ENCODE measurements at regions not wholly inside any gene's neighbourhood (a gene's known extent, or its start where the extent isn't known, plus 50 kb on each side); places are given as distances from the start of the nearest gene placed in this dataset.

DNA sequence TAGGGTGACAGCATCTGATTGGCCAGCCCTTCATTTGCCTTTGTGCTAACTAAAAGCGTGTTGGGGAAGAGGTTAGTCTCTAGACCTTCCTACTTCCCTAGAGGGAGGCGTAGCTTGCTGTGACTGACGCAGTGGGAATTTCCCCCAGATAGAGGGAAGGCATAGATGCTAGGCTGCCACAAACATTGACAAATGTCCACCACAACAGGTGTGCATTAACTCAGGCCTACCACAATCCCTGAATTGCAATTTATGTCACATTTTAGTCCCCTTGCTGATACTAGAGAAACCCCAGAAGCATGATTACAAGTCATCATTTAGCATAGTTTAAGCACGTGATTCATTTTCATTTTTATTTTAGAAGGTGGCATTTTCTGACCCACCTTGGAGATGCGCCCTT lies 76.3 kb upstream of the WSB1 start:
- DNase-seq = no peak

DNA sequence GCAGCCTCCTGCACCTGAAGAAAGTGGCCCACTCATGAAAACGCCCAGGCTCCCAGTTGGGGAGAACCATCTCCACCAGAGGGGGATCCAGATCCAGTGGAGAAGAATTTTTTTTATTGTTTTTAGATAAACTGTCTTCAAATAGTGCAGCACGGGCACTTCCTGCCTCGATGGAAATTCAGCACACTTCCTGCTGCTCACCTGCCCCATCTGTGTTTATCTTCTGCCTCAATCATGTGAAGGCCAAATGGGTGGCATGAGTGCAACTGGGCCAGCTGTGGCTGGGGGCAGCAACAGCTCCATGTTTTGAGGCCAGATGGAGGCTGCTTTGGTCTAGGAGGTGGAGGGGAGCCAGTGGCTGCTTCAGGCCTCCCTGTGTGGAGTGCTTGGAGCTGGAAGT lies 75.9 kb upstream of the WSB1 start:
- no peak for DNase-seq

GRCh38 chr17:27218719-27219488 lies 75.0 kb upstream of the WSB1 start:
- DNase-seq = no peak

DNA sequence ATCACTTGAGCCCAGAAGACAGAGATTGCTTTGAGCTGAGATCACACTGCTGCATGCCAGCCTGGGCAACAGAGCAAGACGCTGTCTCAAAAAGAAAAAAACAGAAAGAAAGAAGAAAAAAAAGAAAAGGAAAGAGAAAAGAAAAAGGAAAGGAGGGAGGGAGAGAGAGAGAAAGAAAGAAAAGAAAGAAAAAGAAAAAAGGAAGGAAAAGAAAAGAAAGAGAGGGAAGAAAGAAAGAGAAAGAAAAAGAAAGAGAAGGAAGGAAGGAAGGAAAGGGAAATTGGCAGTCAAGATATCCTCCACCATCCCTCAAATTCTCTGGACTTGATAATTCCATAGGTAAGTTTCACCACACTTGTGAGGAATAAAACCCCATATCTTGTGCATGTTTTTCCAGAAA lies 71.4 kb upstream of the WSB1 start:
- no peak for DNase-seq

- no peak for DNase-seq
Observed at GRCh38 chr17:27224526-27225315, 69.2 kb upstream of the WSB1 start.

DNA sequence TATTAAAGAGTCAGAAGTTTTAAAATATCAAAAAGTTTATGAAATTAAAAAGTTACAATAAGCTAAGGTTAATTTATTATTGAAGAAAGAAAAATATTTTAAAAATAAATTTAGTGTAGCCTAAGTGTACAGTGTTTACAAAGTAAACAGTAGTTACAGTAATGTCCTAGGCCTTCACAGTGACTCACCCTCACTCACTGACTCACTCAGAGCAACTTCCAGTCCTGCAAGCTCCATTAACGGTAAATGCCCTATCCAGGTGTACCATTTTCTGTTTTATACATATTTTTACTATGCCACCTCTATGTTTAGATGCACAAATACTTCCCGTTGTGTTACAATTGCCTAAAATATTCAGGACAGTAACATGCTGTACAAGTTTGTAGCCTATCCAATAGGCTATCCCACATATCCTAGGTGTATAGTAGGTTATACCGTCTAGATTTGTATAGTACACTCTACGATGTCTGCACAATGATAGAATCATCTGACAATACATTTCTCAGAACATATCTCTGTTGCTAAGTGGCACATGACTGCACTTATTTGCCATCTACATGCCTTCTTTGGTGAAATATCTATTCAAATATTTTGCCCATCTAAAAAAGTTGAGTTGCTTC lies 67.2 kb upstream of the WSB1 start:
- DNase-seq = no peak

DNA sequence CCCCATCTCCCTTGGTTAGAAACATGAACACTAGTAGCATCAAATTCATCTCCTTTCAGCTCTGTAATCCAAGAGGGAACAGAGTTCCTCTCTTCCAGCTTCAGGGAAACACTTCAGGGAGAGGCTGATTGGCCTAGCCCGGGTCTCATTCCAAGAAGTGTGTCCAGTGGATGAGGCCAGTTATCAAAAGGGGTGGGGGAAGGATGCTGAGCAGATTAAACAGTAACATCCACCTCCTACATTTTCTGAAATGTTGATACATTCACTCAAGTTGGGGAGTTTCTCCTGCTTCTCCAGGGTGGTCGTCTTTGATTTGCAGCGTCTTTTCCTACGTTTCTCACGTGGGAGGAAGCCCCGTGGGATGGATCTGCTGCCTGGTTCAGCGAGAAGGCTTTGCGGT lies 62.9 kb upstream of the WSB1 start:
- no peak for DNase-seq

- no peak for DNase-seq
Observed at GRCh38 chr17:27232328-27232727, 61.6 kb upstream of the WSB1 start.

- DNase-seq = no peak
Observed at GRCh38 chr17:27233059-27233458, 60.9 kb upstream of the WSB1 start.

GRCh38 chr17:27233776-27234175 lies 60.1 kb upstream of the WSB1 start:
- no peak for DNase-seq

DNA sequence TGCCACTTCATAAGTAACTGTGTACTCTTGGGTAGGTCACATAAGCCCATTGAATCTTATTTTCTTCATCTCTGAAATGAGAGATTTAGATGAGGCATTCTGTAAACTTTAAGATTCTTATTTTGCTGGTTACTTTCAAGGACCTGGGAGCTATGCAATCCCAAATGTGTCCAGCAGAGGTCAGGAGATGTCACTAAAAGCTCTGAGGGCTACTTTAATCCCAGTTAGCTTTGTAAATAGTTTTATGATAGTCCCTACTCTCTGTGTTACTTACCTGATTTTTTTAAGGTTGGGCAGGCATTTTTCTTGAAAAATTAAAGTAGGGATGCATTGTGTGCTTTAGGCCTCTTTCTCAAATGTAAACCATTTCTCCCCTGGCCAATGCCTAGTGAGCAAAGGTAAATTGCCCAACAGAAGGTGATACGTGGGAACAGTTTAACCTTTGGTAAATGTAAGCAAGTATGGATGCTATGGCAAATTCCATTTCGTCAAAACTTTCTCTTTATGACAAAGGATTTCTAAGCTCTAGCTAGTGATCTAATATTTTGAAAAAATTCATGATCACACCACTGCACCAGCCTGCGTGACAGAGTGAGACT lies 57.1 kb upstream of the WSB1 start:
- DNase-seq = no peak

GRCh38 chr17:27237890-27238289 lies 56.0 kb upstream of the WSB1 start:
- DNase-seq = no peak

GRCh38 chr17:27239046-27239445 lies 54.9 kb upstream of the WSB1 start:
- DNase-seq = no peak

- DNase-seq = no peak
Observed at GRCh38 chr17:27239584-27239983, 54.3 kb upstream of the WSB1 start.

DNA sequence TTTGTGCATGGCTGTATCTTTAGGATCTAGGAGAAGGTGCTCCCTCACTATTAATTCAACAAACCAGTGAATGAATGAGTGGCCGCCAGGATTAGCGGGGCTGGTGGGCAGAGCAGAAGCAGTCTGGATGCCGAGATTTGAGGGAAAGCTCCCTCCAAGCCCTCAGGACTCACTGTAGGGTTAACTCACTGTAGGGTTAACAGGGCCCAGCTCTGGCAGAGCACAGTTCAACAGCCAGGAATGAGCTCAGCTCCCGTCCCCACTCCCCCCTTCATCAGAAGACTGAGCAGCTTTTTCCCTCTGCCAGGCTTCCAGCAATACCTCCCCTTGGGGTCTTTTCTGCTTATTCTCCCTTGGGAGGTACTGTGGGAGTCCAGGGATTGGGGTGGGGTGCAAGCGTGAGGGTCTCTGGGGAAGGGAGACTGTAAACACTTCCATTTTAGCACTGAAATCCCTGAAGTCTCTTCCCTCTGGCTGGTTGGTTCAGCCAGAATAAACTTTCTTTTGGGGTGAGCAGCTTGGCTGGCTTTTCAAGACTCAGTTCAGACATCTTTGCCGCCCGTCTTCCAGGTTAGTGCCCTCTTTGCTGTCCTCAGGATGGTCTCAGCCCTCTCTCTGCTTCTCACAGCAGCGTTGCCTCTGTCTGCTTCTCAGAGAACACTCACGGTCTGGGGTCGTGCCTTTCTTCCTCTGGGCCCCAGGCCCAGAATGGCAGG lies 53.7 kb upstream of the WSB1 start:
- DNase-seq = no peak

GRCh38 chr17:27240802-27241155 lies 53.1 kb upstream of the WSB1 start:
- DNase-seq = no peak

- DNase-seq = no peak
Observed at GRCh38 chr17:27241346-27241946, 52.5 kb upstream of the WSB1 start.

DNA sequence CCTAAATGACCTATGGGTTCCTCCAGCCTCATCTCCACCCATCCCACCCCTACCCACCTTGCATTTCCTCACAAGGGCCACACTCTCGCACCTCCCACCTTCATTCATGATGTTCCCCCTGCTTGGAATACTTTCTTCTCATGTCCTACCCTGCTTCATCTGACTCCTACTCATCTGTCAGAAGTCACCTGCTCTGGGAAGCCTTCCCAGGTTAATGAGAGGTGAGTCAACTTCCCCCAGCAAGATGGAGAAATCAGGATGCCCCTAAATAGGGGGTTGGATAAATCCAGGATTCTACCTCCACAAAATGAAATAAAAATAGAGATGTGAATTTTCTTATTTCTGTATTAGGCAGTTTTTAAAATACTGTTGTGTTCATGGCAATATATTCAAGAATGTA lies 51.0 kb upstream of the WSB1 start:
- no peak for DNase-seq

- DNase-seq = no peak
Observed at GRCh38 chr17:27244011-27244410, 49.9 kb upstream of the WSB1 start.

Measured in COR-L47 (cell line).